Neutrophil (primary cell): ENCODE measurements at regions not wholly inside any gene's neighbourhood (a gene's known extent, or its start where the extent isn't known, plus 50 kb on each side); places are given as distances from the start of the nearest gene placed in this dataset.

Source experiments
- H3K27ac ChIP-seq: fragments of 200-600 bp; sonication (generic); 2 replicates; pipeline ENCODE4 v1.5.1; 2016; ENCODE audit warnings: mild to moderate bottlenecking, moderate library complexity
- H3K27me3 ChIP-seq: fragments of 200-600 bp; sonication (generic); 2 replicates; pipeline ENCODE4 v1.6.0; 2016; ENCODE audit warnings: mild to moderate bottlenecking
- H3K36me3 ChIP-seq: fragments of 200-600 bp; sonication (generic); 2 replicates; pipeline ENCODE4 v1.5.1; 2017
- H3K4me1 ChIP-seq, 2 experiments: fragments of 200-600 bp in 1 of 2; sonication (generic) in 1 of 2; 1 replicate in 1 of 2; 2 replicates in 1 of 2; pipeline versions ENCODE4 v1.5.1 to v1.6.1; 2013 to 2016; ENCODE audit warnings: low read depth in 1 of 2, low read length in 1 of 2, mild to moderate bottlenecking in 1 of 2, moderate library complexity in 1 of 2; ENCODE audit not compliant: control insufficient read depth in 1 of 2, insufficient read depth in 1 of 2
- H3K4me3 ChIP-seq, 2 experiments: fragments of 200-600 bp in 1 of 2; sonication (generic) in 1 of 2; 1 replicate in 1 of 2; 2 replicates in 1 of 2; pipeline ENCODE4 v1.5.1; 2013 to 2016; ENCODE audit warnings: low read depth in 1 of 2, low read length in 1 of 2, mild to moderate bottlenecking in 1 of 2, moderate library complexity in 1 of 2
- H3K9me3 ChIP-seq: fragments of 200-600 bp; sonication (generic); 2 replicates; pipeline ENCODE4 v1.5.1; 2016
- TF ChIP-seq, protein P1 (sequence below): fragments of 200-600 bp; sonication (generic); IDR thresholded peaks from 2 replicates; pipeline ENCODE4 v1.5.1; 2016; ENCODE audit warnings: antibody characterized with exemption

DNA sequence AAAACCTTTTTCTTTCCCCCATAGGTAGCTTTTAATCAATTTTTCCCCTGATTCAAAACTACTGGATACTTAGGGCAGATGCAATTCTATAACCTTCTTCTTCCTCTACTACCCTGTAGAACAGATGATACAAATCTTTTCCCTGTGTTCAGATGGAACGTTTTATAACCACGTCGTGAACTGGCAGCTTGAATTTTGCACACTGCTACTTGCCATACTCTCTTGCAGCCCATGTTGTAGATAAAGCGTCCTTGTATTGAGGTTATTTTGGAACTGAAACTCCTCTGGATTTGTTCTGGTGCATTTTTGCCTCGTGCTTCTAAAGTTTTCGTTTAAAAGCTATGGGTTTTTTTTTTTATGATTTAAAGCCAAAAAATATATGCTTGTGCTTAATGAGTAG is 440.2 kb downstream of the RFPL4B start:
- Histone ChIP-seq H3K27me3 (no peaks in the 10 kb centered on the region), H3K4me3 (no peak overlapping the region), H3K36me3 (no peaks in the 10 kb centered on the region), H3K27ac (no peak overlapping the region), H3K4me1 (peaks cover 0 to 5% of the 10 kb centered on the region in 2 experiments), H3K9me3 (no peaks in the 10 kb centered on the region)
- TF ChIP-seq, protein P1, sequence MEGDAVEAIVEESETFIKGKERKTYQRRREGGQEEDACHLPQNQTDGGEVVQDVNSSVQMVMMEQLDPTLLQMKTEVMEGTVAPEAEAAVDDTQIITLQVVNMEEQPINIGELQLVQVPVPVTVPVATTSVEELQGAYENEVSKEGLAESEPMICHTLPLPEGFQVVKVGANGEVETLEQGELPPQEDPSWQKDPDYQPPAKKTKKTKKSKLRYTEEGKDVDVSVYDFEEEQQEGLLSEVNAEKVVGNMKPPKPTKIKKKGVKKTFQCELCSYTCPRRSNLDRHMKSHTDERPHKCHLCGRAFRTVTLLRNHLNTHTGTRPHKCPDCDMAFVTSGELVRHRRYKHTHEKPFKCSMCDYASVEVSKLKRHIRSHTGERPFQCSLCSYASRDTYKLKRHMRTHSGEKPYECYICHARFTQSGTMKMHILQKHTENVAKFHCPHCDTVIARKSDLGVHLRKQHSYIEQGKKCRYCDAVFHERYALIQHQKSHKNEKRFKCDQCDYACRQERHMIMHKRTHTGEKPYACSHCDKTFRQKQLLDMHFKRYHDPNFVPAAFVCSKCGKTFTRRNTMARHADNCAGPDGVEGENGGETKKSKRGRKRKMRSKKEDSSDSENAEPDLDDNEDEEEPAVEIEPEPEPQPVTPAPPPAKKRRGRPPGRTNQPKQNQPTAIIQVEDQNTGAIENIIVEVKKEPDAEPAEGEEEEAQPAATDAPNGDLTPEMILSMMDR: no peak

DNA sequence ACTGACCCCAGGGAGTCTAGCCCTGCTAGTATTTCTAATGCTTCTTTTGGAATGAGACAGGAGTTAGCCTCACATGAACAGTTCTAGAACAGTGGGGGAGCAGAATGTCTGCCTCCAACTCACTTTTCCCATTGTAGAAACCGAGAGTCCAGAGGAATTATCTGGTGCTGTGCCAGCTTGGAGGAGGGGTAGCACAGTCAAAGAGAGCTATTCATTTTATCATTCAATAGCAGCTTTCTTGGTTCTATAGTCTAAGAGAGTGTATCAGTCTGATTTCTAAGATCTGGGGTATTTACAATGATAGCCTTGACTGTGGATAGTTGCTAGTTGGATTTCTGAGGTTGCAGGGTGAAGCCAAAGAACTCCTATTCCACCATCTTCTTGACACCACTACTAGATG is 448.2 kb downstream of the RFPL4B start:
- TF ChIP-seq, protein P1: no peak

DNA sequence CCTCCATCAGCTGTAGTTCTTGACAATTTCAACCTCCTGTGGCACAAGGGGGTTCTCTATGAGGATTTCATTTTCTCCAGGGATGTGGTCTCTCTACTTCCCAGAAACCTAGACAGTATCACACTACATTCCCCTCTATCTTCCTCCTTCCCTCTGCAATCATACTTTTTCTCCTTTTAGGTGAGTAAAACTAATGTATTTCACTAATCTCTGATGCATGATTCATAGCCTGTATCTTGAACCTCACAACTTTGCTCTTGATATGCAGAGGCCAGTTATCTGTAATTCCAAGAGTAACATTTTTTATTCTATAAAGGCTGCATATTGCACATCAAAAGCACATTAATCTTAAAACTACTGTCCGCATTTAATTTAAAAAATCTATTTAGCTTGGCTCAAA is 449.6 kb downstream of the RFPL4B start:
- H3K36me3 ChIP-seq: no peaks in the 10 kb centered on the region
- H3K27me3 ChIP-seq: no peaks in the 10 kb centered on the region
- H3K9me3 ChIP-seq: no peaks in the 10 kb centered on the region
- no peak overlapping the region for H3K27ac ChIP-seq
- TF ChIP-seq, protein P1: no peak
- H3K4me1 ChIP-seq: no peaks in the 10 kb centered on the region
- no peak overlapping the region for H3K4me3 ChIP-seq

More for the DNA sequence above, 448.2 kb downstream of the RFPL4B start:
- H3K36me3 ChIP-seq: no peaks in the 10 kb centered on the region
- H3K4me3 ChIP-seq: no peak overlapping the region
- H3K27ac ChIP-seq: no peak overlapping the region
- no peaks in the 10 kb centered on the region for H3K9me3 ChIP-seq
- H3K27me3 ChIP-seq: no peaks in the 10 kb centered on the region
- H3K4me1 ChIP-seq: no peaks in the 10 kb centered on the region

DNA sequence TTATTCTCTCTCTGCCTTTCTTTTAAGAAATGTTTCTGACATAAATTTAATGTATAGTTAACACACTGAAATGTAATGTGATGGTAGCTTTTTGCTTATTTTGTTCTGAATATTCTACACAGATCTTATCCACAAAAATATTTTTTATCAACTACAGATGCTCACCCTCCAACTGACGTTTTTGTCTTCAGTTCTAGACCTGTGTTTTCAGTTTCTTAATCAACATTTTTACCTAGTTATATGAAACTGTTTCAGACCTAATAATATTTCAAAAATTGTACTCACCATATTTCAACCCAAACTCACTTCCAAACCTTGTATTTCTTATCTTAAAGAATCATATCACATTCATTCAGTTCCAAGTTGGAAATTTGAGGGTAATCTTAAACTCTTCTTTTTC is 452.8 kb downstream of the RFPL4B start:
- Histone ChIP-seq H3K4me1 (no peaks in the 10 kb centered on the region), H3K27me3 (no peaks in the 10 kb centered on the region), H3K36me3 (no peaks in the 10 kb centered on the region), H3K9me3 (no peaks in the 10 kb centered on the region), H3K27ac (no peak overlapping the region), H3K4me3 (no peak overlapping the region)
- TF ChIP-seq, protein P1: no peak

DNA sequence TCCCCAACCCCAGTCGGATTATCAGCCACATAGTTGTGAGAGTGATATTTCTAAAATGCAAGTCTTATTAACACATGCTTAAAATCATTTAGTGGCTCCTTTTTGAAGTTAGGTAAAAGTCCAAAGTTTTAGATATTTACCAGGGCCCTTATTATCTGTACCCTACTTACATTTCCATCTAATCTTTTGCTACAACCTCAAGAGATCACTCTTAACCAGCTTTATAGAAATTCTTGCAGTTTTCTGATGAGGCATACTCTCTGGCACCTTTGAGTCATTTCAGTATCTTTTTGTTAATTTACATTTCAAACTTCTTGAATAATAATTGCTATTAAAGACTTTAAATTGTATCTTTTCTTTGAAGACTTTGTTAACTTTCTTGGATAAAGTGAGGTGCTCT is 453.3 kb downstream of the RFPL4B start:
- Histone ChIP-seq H3K36me3 (no peaks in the 10 kb centered on the region), H3K27me3 (no peaks in the 10 kb centered on the region), H3K27ac (no peak overlapping the region), H3K4me1 (no peaks in the 10 kb centered on the region), H3K4me3 (no peak overlapping the region), H3K9me3 (no peaks in the 10 kb centered on the region)
- TF ChIP-seq, protein P1: no peak

DNA sequence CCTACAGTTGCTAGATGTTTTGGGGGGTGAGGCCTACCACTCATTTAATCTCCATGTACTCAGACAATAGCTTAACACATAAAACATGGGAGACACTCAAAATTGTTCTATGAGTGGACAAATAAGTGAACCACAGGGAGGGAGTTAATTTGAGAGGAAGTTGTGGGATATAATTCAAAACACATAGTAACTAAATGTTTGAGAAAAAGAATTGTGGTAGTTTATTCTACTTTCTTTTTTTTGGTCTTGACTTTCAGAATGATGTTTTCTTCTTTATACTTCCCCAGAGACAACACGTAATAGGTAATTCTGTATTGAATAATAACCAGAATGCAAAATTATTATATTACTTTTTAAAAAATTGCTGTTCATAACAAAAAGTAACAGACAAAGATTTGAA is 453.8 kb downstream of the RFPL4B start:
- H3K4me1 ChIP-seq: no peaks in the 10 kb centered on the region
- no peak overlapping the region for H3K27ac ChIP-seq
- TF ChIP-seq, protein P1: no peak
- H3K9me3 ChIP-seq: no peaks in the 10 kb centered on the region
- H3K27me3 ChIP-seq: no peaks in the 10 kb centered on the region
- H3K36me3 ChIP-seq: no peaks in the 10 kb centered on the region
- no peak overlapping the region for H3K4me3 ChIP-seq
